ENCODE measurements at regions not wholly inside any gene's neighbourhood (a gene's known extent, or its start where the extent isn't known, plus 50 kb on each side); places are given as distances from the start of the nearest gene placed in this dataset.

- no peak for TF ChIP-seq CTCF (IDR thresholded peaks at IDR 0.05 in 4 of 5, conservative IDR thresholded peaks at IDR 0.05 in 1 of 5)
- no peak for TF ChIP-seq POLR2A (IDR thresholded peaks at IDR 0.05)
Measured at GRCh38 chr1:194298007-194298598, 1111.7 kb upstream of the B3GALT2 start.
